H9 (cell line): ENCODE measurements at regions not wholly inside any gene's neighbourhood (a gene's known extent, or its start where the extent isn't known, plus 50 kb on each side); places are given as distances from the start of the nearest gene placed in this dataset.

Source experiments
- DNase-seq: peaks from one replicate; pipeline ENCODE4 v3.0.0-alpha.2; 2017
- H2AFZ ChIP-seq: one replicate; pipeline ENCODE4 v1.6.1; 2013; ENCODE audit warnings: mild to moderate bottlenecking, low read length, control low read depth, moderate library complexity
- H2AK5ac ChIP-seq: 2 replicates; pipeline ENCODE4 v1.6.1; 2013; ENCODE audit warnings: low read length, control low read depth, mixed read lengths; ENCODE audit not compliant: insufficient read length
- H2BK120ac ChIP-seq: one replicate; pipeline ENCODE4 v1.6.1; 2013; ENCODE audit warnings: low read depth, mild to moderate bottlenecking, low read length, control low read depth, inconsistent platforms; ENCODE audit not compliant: poor library complexity, severe bottlenecking
- H2BK12ac ChIP-seq: 2 replicates; pipeline ENCODE4 v1.6.1; 2013; ENCODE audit warnings: low read length, control low read depth, mixed read lengths, low read depth; ENCODE audit not compliant: insufficient read length
- H2BK15ac ChIP-seq: 2 replicates; pipeline ENCODE4 v1.6.1; 2013; ENCODE audit warnings: low read depth, low read length, control low read depth
- H2BK20ac ChIP-seq: one replicate; pipeline ENCODE4 v1.6.1; 2013; ENCODE audit warnings: low read depth, mild to moderate bottlenecking, low read length, control low read depth, inconsistent platforms; ENCODE audit not compliant: poor library complexity, severe bottlenecking
- H2BK5ac ChIP-seq: 2 replicates; pipeline ENCODE4 v1.6.1; 2013; ENCODE audit warnings: low read length, control low read depth, mixed read lengths; ENCODE audit not compliant: insufficient read length
- H3K14ac ChIP-seq: 2 replicates; pipeline ENCODE4 v1.6.1; 2013; ENCODE audit warnings: low read length, control low read depth; ENCODE audit not compliant: insufficient read depth
- H3K18ac ChIP-seq: 2 replicates; pipeline ENCODE4 v1.6.1; 2013; ENCODE audit warnings: low read depth, mild to moderate bottlenecking, mixed read lengths, low read length, control low read depth; ENCODE audit not compliant: insufficient read length
- H3K23ac ChIP-seq: 2 replicates; pipeline ENCODE4 v1.6.1; 2013; ENCODE audit warnings: low read length, control low read depth, mixed read lengths, low read depth; ENCODE audit not compliant: insufficient read length
- H3K23me2 ChIP-seq: 2 replicates; pipeline ENCODE4 v1.6.1; 2013; ENCODE audit warnings: low read depth, mild to moderate bottlenecking, mixed read lengths, low read length, control low read depth; ENCODE audit not compliant: insufficient read length, poor library complexity, severe bottlenecking
- H3K27ac ChIP-seq: 2 replicates; pipeline ENCODE4 v1.5.1; 2013; ENCODE audit warnings: low read length, control low read depth, mixed read lengths, low read depth; ENCODE audit not compliant: insufficient read length
- H3K27me3 ChIP-seq: 2 replicates; pipeline ENCODE4 v1.6.1; 2013; ENCODE audit warnings: low read length, control low read depth, inconsistent platforms; ENCODE audit not compliant: insufficient read depth
- H3K4ac ChIP-seq: 2 replicates; pipeline ENCODE4 v1.6.1; 2013; ENCODE audit warnings: low read depth, mild to moderate bottlenecking, control low read depth, inconsistent platforms, low read length, moderate library complexity
- H3K4me1 ChIP-seq: 2 replicates; pipeline ENCODE4 v1.6.1; 2013; ENCODE audit warnings: low read length, control low read depth, inconsistent platforms; ENCODE audit not compliant: insufficient read depth
- H3K4me2 ChIP-seq: 2 replicates; pipeline ENCODE4 v1.6.1; 2013; ENCODE audit warnings: low read length, control low read depth, mixed read lengths; ENCODE audit not compliant: insufficient read length, insufficient read depth
- H3K56ac ChIP-seq: 2 replicates; pipeline ENCODE4 v1.6.1; 2013; ENCODE audit warnings: low read depth, mild to moderate bottlenecking, mixed read lengths, low read length, control low read depth; ENCODE audit not compliant: insufficient read length
- H3K79me1 ChIP-seq: 2 replicates; pipeline ENCODE4 v1.6.1; 2013; ENCODE audit warnings: low read depth, mild to moderate bottlenecking, moderate library complexity, low read length, control low read depth, inconsistent platforms; ENCODE audit not compliant: insufficient read depth, poor library complexity, severe bottlenecking
- H3K79me2 ChIP-seq: 2 replicates; pipeline ENCODE4 v1.6.1; 2013; ENCODE audit warnings: low read length, control low read depth, inconsistent platforms; ENCODE audit not compliant: insufficient read depth
- H3K9ac ChIP-seq: 2 replicates; pipeline ENCODE4 v1.6.1; 2013; ENCODE audit warnings: low read length, control low read depth, mixed read lengths; ENCODE audit not compliant: insufficient read length; ENCODE audit errors: extremely low read depth
- H3K9me3 ChIP-seq: one replicate; pipeline ENCODE4 v1.6.1; 2013; ENCODE audit warnings: low read depth, low read length, inconsistent platforms; ENCODE audit not compliant: control insufficient read depth
- H3T11ph ChIP-seq: one replicate; pipeline ENCODE4 v1.6.1; 2013; ENCODE audit warnings: mild to moderate bottlenecking, low read length, control low read depth, inconsistent platforms
- H4K20me1 ChIP-seq: one replicate; pipeline ENCODE4 v1.6.1; 2013; ENCODE audit not compliant: control insufficient read depth, insufficient read length, insufficient read depth
- H4K5ac ChIP-seq: 2 replicates; pipeline ENCODE4 v1.6.1; 2013; ENCODE audit warnings: low read depth, mild to moderate bottlenecking, mixed read lengths, low read length, control low read depth; ENCODE audit not compliant: insufficient read length
- H4K8ac ChIP-seq: replicated peaks from 2 replicates; pipeline ENCODE4 v1.6.1; 2013; ENCODE audit warnings: low read length, control low read depth, mixed read lengths, low read depth; ENCODE audit not compliant: insufficient read length
- H4K91ac ChIP-seq: 2 replicates; pipeline ENCODE4 v1.6.1; 2013; ENCODE audit warnings: low read depth, mild to moderate bottlenecking, moderate library complexity, mixed read lengths, low read length, control low read depth; ENCODE audit not compliant: insufficient read length
- H3K27ac Mint-ChIP-seq, 3 experiments: 2 replicates in 2 of 3; 3 replicates in 1 of 3; pipeline ENCODE4 v1.8.0; 2020 to 2021; ENCODE audit warnings: mixed read lengths in 3 of 3, mild to moderate bottlenecking in 1 of 3, moderate library complexity in 1 of 3
- H3K27me3 Mint-ChIP-seq: 2 replicates; pipeline ENCODE4 v1.8.0; 2021; ENCODE audit warnings: low read depth, mild to moderate bottlenecking, moderate library complexity, mixed read lengths
- H3K36me3 Mint-ChIP-seq, 3 experiments: 2 replicates in 2 of 3; 3 replicates in 1 of 3; pipeline ENCODE4 v1.8.0; 2020 to 2021; ENCODE audit warnings: low read depth in 3 of 3, mixed read lengths in 3 of 3; ENCODE audit not compliant: insufficient read depth in 1 of 3
- H3K4me1 Mint-ChIP-seq, 2 experiments: 2 replicates each; pipeline ENCODE4 v1.8.0; 2020; ENCODE audit warnings: mixed read lengths in 2 of 2
- H3K4me3 Mint-ChIP-seq, 2 experiments: 2 replicates in 1 of 2; 3 replicates in 1 of 2; pipeline ENCODE4 v1.8.0; 2020 to 2021; ENCODE audit warnings: mild to moderate bottlenecking in 2 of 2, mixed read lengths in 2 of 2, moderate library complexity in 1 of 2
- H3K9me3 Mint-ChIP-seq, 2 experiments: 2 replicates in 1 of 2; 3 replicates in 1 of 2; pipeline ENCODE4 v1.8.0; 2020; ENCODE audit warnings: mild to moderate bottlenecking in 2 of 2, mixed read lengths in 2 of 2, moderate library complexity in 1 of 2
- WGBS: extraction: QIAGEN DNeasy Blood & Tissue Kit; methylation state at CpG from one replicate; pipeline ENCODE4 v1.1.7; 2013; ENCODE audit warnings: missing lambda C conversion rate, low lambda C conversion rate, mixed read lengths; ENCODE audit not compliant: insufficient read length; ENCODE audit errors: extremely low coverage; 5-methylcytosine and 5-hydroxymethylcytosine counted together
- TF ChIP-seq, protein P1 (sequence below): fragments of 200-600 bp; sonication (generic); conservative IDR thresholded peaks from 3 replicates; pipeline ENCODE4 v1.8.0; 2021; ENCODE audit warnings: antibody characterized with exemption, mild to moderate bottlenecking

GRCh38 chr7:108650467-108650866 lies 80.8 kb downstream of the DNAJB9 start:
- Mint-ChIP-seq H3K4me1 (no peaks in the 10 kb centered on the region), H3K4me3 (no peak overlapping the region), H3K27me3 (no peaks in the 10 kb centered on the region), H3K9me3 (peaks cover 2 to 3% of the 10 kb centered on the region in 2 experiments), H3K27ac (0 out of 7 replicates have a peak overlapping the region, but pooled peaks of 1 of the 3 experiments have one; percentile 62), H3K36me3 (peaks cover 1 to 5% (median 4%) of the 10 kb centered on the region in 3 experiments; a peak in 5 of 7 replicates)
- Histone ChIP-seq H2BK120ac (no peak overlapping the region), H3K4me2 (no peak overlapping the region), H2BK20ac (no peak overlapping the region), H3K56ac (no peak overlapping the region), H3K27me3 (no peaks in the 10 kb centered on the region), H3K18ac (no peak overlapping the region), H3K4ac (no peak overlapping the region), H3T11ph (no peak overlapping the region), H2BK5ac (no peak overlapping the region), H3K4me1 (no peaks in the 10 kb centered on the region), H2AFZ (no peak overlapping the region), H2AK5ac (no peak overlapping the region), H4K20me1 (no peaks in the 10 kb centered on the region), H3K79me2 (no peaks in the 10 kb centered on the region), H4K8ac (no peak overlapping the region), H3K9ac (no peak overlapping the region), H3K9me3 (no peaks in the 10 kb centered on the region), H3K27ac (no peak overlapping the region), H2BK12ac (no peak overlapping the region), H3K23ac (no peak overlapping the region), H4K91ac (no peak overlapping the region), H3K79me1 (no peaks in the 10 kb centered on the region), H3K14ac (no peak overlapping the region), H4K5ac (no peak overlapping the region), H3K23me2 (no peaks in the 10 kb centered on the region), H2BK15ac (no peak overlapping the region)
- no peak for DNase-seq
- TF ChIP-seq, protein P1, sequence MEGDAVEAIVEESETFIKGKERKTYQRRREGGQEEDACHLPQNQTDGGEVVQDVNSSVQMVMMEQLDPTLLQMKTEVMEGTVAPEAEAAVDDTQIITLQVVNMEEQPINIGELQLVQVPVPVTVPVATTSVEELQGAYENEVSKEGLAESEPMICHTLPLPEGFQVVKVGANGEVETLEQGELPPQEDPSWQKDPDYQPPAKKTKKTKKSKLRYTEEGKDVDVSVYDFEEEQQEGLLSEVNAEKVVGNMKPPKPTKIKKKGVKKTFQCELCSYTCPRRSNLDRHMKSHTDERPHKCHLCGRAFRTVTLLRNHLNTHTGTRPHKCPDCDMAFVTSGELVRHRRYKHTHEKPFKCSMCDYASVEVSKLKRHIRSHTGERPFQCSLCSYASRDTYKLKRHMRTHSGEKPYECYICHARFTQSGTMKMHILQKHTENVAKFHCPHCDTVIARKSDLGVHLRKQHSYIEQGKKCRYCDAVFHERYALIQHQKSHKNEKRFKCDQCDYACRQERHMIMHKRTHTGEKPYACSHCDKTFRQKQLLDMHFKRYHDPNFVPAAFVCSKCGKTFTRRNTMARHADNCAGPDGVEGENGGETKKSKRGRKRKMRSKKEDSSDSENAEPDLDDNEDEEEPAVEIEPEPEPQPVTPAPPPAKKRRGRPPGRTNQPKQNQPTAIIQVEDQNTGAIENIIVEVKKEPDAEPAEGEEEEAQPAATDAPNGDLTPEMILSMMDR: no peak
- WGBS: no CpG with 5 or more reads among the region's 1 CpG
